H1 (cell line): ENCODE measurements at regions not wholly inside any gene's neighbourhood (a gene's known extent, or its start where the extent isn't known, plus 50 kb on each side); places are given as distances from the start of the nearest gene placed in this dataset.

Experiments
- CBX5 ChIP-seq: fragments of 300-800, 300-1000 bp; sonication (generic); IDR thresholded peaks from 2 replicates; pipeline ENCODE4 v1.7.1; 2016; ENCODE audit warnings: antibody characterized with exemption, low read length, low read depth
- CBX8 ChIP-seq: fragments of 300-800, 300-1000 bp; sonication (generic); IDR thresholded peaks from 2 replicates; pipeline ENCODE4 v1.7.1; 2016; ENCODE audit warnings: low read depth, low read length, borderline replicate concordance
- CHD7 ChIP-seq: fragments of 300-600 bp; sonication (generic); IDR thresholded peaks from 2 replicates; pipeline ENCODE4 v1.7.1; 2012; ENCODE audit warnings: low read length, moderate library complexity, mild to moderate bottlenecking, inconsistent platforms; ENCODE audit not compliant: insufficient replicate concordance
- EGR1 ChIP-seq: IDR thresholded peaks from 2 replicates; pipeline ENCODE4 v1.6.1; 2011; ENCODE audit warnings: low read depth, low read length, borderline replicate concordance
- EP300 ChIP-seq, 2 experiments: IDR thresholded peaks; 1 replicate in 1 of 2; 2 replicates in 1 of 2; pipeline ENCODE4 v1.6.1; 2011 to 2012; ENCODE audit warnings: low read depth in 2 of 2, low read length in 2 of 2, mild to moderate bottlenecking in 2 of 2, borderline replicate concordance in 1 of 2, inconsistent platforms in 1 of 2, moderate library complexity in 1 of 2
- EZH2 ChIP-seq: fragments of 200-600 bp; sonication (generic); IDR thresholded peaks from 2 replicates; pipeline ENCODE4 v1.7.1; 2012; ENCODE audit warnings: low read depth, mild to moderate bottlenecking, moderate library complexity, low read length, inconsistent platforms; ENCODE audit not compliant: severe bottlenecking
- KDM1A ChIP-seq: fragments of 200-600, 300-600 bp; sonication (generic); IDR thresholded peaks from 2 replicates; pipeline ENCODE4 v1.7.1; 2016; ENCODE audit warnings: mild to moderate bottlenecking, low read length, borderline replicate concordance
- RNF2 ChIP-seq: fragments of 200-900, 300-1000 bp; sonication (generic); IDR thresholded peaks from 2 replicates; pipeline ENCODE4 v1.7.1; 2016; ENCODE audit warnings: borderline replicate concordance, low read depth, mild to moderate bottlenecking, antibody characterized with exemption, low read length; ENCODE audit not compliant: poor library complexity, severe bottlenecking; ENCODE audit errors: missing control alignments
- SP1 ChIP-seq: IDR thresholded peaks from 2 replicates; pipeline ENCODE4 v1.6.1; 2011; ENCODE audit warnings: low read depth, low read length
- SP4 ChIP-seq: IDR thresholded peaks from 2 replicates; pipeline ENCODE4 v1.6.1; 2012; ENCODE audit warnings: low read length, inconsistent platforms
- USF2 ChIP-seq: IDR thresholded peaks from 2 replicates; pipeline ENCODE4 v1.6.1; 2011; ENCODE audit warnings: low read length, improper control_type of control experiment

DNA sequence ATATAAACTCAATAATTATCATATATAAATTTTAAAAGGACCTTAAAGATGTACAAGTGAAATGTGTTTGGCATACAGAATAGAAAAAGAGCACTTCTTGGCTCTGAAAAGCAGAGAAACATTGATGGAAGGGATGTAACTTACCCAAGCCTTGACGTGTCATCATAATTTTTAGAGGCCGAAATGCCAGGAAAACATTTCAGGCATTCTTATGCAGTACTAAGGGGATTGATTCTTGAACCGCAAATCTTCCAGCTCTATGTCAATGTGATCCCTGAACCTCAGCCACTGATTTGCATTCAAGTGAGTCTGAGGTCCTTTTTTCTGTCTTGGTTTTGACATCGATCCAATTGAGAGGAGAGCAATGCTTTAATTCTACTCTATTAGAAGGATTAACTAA is 97.8 kb downstream of the CLDN1 start (continued):
- TF ChIP-seq CHD7 (no peak), RNF2 (no peak), SP4 (no peak), CBX5 (no peak), EGR1 (no peak), CBX8 (no peak), EP300 (IDR thresholded peaks at IDR 0.05; ENCODE audit: borderline replicate concordance in 1 of 2, low read depth in 2 of 2, low read length in 2 of 2) (no peak), USF2 (no peak), SP1 (no peak), EZH2 (no peak), KDM1A (no peak)
